GM10248 (cell line): ENCODE measurements at regions not wholly inside any gene's neighbourhood (a gene's known extent, or its start where the extent isn't known, plus 50 kb on each side); places are given as distances from the start of the nearest gene placed in this dataset.

Experiments
- CTCF ChIA-PET: fragments of 300-600 bp; sonication (Branson Sonifier 250); formaldehyde crosslinking; extraction: SDS; loops from one replicate; lab custom pipeline; 2021; ENCODE audit warnings: antibody characterized with exemption; lab: Yijun Ruan, JAX
- POLR2A ChIA-PET: fragments of 350-650 bp; sonication (Branson Sonifier 250); formaldehyde crosslinking; extraction: SDS; loops from one replicate; lab custom pipeline; 2020; ENCODE audit warnings: antibody characterized with exemption; lab: Yijun Ruan, JAX
- DNase-seq: peaks from one replicate; pipeline ENCODE4 v3.0.0; 2012; ENCODE audit errors: extremely low spot score
- CTCF ChIP-seq: IDR thresholded peaks from 2 replicates; pipeline ENCODE4 v1.5.1; 2012; ENCODE audit warnings: mild to moderate bottlenecking, low read depth; ENCODE audit errors: extremely low read depth, missing control alignments, control extremely low read depth

DNA sequence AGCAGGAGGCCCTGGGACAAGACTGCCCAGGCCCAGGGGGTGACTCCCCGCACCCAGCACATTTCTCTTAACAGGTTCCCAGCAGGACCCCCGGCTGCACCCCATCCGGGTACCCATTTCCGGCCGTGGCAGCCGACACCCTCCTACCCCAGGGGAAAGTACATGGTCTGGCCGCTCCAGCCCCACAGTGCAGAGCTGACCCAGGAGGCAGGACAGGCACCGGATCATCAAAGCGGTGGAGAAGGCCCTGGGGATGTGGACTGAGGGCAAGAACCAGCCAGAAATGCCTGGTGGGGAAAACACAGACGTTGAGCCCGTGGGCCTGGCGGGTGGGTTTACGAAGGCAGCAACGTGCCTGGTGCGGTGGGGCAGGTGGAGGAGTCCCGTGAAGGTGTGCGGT lies 79.5 kb upstream of the GPC1 start:
- CTCF ChIA-PET, result no interaction called here
- no peak for TF ChIP-seq CTCF
- POLR2A ChIA-PET, result no interaction called here
- DNase-seq, result no peak

DNA sequence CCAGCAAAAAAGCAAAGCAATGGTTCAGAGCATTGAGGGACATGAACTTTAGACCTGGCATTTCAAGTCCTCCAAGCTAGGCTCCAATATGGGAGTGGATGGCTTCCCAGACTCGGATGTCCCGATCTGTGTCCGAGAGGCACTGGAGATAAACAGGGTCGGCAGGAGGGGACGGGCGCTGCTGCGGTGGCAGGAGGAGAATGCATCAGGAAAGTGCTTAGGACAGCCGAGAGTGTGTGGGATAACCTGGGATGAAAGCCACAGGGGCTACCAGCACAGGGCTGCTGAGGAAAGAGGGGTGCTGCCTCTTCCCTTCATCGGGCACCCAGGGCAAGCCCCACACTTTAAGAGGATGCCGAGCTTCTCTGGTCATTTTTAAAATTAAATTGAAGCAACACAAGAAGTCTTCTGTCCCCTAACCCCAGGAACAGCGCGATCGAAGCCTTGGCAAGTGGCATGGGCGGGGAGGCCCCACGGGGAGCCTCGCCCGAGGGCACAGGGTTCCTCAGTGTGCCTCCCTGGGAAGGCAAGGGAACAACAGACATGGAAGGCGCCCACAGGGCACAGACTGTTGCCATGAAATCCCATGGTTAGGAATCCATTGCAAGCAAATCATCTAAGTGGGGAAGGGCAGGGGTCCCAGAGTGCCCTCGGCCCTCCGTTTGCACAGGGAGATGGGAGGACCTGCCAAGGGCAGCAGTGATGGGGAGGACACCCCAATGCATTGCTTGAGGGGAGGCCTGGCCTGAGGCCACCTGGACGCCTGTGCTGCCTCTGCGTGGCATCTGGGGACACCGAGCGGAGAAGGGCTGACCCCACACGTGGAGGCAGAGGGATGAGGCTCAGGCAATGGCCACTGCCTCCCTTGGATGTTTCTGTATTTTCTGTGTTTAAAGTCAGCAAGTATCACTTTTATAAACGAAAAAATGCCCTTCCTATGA lies 78.5 kb upstream of the GPC1 start:
- POLR2A ChIA-PET, result no interaction called here
- no peak for TF ChIP-seq CTCF
- no peak for DNase-seq
- CTCF ChIA-PET, result no interaction called here

DNA sequence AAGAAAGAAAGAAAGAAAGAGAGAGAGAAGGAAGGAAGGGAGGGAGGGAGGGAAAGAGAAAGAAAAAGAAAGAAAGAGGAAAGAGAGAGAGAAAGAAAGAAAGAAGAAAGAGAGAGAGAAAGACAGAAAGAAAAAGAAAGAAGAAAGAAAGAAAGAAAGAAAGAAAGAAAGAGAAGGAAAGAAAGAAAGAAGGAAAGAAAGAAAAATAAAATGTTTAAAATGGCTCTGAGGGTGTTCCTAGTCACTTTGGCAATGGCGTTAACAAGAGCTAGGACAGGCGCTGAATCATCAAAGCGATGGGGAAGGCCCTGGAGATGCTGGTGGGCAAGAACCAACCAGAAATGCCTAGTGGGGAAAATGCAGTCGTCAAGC lies 77.8 kb upstream of the GPC1 start:
- no peak for TF ChIP-seq CTCF
- POLR2A ChIA-PET, result no interaction called here
- CTCF ChIA-PET, result no interaction called here
- DNase-seq, result no peak

DNA sequence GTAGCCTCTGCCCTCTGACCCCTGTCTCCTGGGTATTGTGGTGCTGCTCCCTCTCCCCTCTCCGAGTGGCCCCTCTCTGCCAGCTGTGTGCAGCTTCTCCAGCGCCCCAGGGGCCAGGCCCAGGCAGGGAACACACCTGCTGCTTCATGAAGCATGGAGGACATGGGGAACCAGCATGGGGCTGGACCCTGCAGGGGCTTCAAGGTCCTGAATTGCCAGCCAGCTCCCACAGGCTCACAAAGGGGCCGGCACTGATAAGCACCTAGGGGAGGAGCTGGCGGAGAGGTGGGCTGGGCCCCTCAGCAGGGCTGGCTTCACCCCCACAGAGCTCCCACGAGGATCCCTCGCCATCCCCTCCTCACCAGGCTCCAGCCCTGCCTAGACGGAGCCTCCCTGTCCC lies 77.4 kb upstream of the GPC1 start:
- ChIA-PET POLR2A (no interaction called here), CTCF (no interaction called here)
- DNase-seq, result no peak
- TF ChIP-seq CTCF, result no peak

GRCh38 chr2:240358821-240359397 lies 76.6 kb upstream of the GPC1 start:
- no peak for DNase-seq
- TF ChIP-seq CTCF, result no peak
- POLR2A ChIA-PET, result no interaction called here
- CTCF ChIA-PET, result no interaction called here

DNA sequence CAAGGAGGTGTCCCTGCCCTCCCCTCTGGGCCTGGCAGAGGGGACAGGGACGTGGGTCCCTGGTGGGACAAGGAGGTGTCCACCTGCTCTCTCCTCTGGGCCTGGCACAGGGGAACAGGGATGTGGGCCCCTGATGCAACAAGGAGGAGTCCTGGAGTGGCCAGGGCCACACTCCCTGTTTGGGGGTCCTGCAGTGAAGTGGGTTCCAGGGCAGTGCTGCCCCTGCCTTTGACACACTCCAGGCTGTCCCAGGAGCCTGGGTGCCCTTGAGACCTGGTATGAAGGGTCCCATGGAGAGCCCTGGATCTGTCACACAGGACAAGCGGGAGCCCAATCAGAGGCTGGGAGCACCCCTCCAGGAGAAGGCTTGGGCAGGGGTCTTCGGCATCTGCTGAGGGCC lies 75.8 kb upstream of the GPC1 start:
- POLR2A ChIA-PET, result no interaction called here
- CTCF ChIA-PET, result no interaction called here
- no peak for DNase-seq
- no peak for TF ChIP-seq CTCF
